CD1c-positive myeloid dendritic cell (primary cell): ENCODE measurements at regions not wholly inside any gene's neighbourhood (a gene's known extent, or its start where the extent isn't known, plus 50 kb on each side); places are given as distances from the start of the nearest gene placed in this dataset.
"Not testable (repeated sequence)": the region's sequence is repeated elsewhere in the genome, so short reads cannot be mapped to it uniquely, and the experiment has no call there.

Source experiments
- DNase-seq: peaks from one replicate; pipeline ENCODE4 v3.0.0-alpha.2; 2016; ENCODE audit errors: extremely low spot score

DNA sequence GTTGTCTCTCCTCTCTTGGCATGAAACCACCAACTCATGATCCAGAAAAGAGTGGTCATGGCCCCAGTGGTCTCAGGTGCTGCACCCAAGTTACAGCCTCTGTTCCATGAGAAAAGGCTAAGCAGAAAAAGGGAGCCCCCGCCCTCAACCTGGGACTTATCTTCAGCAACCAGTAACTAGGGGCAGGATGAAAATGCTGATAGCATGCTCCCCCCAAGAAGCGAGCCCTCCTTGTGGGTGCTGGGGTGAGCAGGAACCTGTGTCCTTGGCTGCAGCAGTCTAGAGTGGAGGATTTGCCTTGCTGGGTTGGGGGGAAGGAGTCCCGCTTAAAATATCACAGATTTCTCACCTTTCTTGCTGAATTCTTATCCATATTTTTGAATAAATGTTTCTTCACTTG, 490.0 kb downstream of the SUCLG1 start:
- no peak for DNase-seq

GRCh38 chr2:83967854-83968253, 491.2 kb downstream of the SUCLG1 start:
- no peak for DNase-seq

DNA sequence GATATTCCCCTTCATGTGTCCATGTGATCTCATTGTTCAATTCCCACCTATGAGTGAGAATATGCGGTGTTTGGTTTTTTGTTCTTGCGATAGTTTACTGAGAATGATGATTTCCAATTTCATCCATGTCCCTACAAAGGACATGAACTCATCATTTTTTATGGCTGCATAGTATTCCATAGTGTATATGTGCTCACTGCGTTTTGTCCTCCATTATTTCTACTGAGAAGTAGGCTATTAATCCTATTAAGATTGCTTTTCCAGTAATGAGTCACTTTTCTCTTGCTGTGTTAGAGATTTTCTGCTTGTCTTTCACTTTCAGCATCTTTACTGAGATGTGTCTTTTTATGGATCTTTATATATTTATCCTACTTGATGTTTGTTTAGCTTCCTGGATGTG, 492.1 kb downstream of the SUCLG1 start:
- DNase-seq, result not testable (repeated sequence)

DNA sequence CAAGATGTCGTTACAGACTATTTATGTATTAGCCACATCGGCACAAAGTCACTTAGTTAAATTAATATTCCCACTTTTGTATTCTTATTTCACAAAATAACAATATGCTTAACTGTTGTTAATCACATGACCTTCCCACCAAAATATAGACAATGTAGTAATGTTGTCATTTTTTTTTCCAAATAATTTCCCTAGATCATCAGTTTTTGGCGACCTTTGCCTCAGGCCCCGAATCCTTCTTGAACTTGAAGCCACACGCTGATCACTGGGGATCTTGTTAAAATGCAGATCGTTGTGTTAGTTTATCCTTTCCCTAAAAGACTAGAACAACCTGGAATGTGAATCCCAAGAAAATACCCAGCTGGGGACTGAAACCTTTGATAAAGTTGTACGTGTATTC, 497.6 kb downstream of the SUCLG1 start:
- DNase-seq, result no peak

- no peak for DNase-seq
Measured at GRCh38 chr2:83960371-83960770, 498.7 kb downstream of the SUCLG1 start.

- no peak for DNase-seq
Measured at GRCh38 chr2:83959266-83959665, 499.8 kb downstream of the SUCLG1 start.

DNA sequence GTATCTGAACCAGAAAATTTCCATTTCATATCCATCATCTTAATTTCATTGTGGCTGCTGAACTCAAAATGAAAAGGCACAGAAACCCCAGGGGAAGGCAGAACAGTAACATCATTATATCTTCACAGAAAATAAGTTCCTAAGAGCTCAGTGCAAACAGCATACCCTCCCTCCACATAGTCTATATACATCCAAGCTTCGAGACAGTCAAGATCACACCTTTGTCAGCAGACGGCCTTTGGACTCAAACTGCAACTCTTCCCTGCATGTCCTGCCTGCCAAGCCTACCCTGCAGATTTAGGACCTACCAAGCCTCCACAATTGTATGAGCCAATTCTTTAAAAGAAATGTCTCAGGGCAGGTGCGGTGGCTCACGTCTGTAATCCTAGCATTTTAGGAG, 502.1 kb downstream of the SUCLG1 start:
- no peak for DNase-seq

DNA sequence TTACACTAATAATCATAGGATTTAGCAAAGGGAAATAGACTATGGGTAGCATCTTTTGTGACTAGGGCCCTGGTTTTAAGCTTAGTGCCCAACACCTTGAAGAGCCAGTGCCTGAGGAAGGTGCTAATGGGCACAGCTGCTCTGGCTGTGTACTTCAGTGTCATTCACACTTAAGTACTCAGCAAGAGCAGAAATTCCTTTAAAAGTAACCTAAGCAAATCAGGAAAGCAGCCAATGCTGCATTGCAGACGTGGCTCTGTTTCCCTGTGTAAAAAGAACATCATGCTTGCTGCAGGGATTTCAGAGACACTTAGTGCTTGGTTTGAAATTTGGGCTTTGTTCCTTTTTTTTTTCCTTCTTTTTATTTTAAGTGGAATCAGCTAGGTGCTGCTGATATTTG, 505.4 kb downstream of the SUCLG1 start:
- no peak for DNase-seq

DNA sequence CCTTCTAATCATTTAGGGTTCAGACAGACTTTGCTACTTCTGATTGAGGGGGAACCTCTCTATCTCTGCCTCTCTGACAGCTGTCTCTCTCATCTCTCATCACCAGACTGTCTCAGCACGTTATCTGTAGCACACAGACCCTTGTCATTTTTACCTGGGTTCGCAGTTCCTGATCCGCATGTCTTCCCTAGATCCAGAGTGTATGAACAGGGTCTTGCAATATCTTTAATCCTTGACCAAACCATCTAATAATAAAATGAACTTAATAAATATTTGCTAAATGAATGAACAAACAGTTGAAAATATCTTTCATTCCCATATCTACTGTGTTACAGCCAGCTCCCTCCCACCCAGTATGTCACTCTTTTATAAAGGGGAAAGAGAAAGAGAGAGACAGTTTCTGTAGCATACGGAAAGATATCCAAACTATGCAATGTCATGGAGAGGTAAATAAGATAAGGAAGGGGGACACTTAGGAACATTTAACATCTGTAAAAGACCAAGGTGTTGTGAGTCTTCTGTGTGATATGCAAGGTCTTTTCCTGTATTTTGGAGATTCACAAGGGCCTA, 507.6 kb downstream of the SUCLG1 start:
- no peak for DNase-seq

- no peak for DNase-seq
Measured at GRCh38 chr2:83949361-83949760, 509.7 kb downstream of the SUCLG1 start.

- DNase-seq, result no peak
Measured at GRCh38 chr2:83944191-83944590, 514.9 kb downstream of the SUCLG1 start.

DNA sequence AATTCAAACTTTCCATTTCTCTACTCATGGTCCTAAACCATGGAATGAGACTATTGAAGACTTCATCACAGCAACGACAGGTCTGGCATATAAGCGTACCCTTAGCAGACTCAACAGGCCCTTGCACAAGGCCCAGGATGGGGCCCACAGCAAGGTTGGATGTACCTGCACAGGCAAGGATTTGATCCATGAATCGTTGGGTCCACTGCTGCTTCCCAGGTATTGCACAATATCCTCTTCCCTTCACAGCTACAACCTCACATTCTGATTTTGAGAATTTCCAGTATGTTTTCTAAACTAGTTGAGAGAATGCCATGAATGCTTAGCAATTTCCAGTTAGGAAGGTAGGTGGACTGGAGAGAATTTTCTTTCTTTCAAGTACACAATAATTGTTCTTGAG, 515.8 kb downstream of the SUCLG1 start:
- DNase-seq, result no peak

DNA sequence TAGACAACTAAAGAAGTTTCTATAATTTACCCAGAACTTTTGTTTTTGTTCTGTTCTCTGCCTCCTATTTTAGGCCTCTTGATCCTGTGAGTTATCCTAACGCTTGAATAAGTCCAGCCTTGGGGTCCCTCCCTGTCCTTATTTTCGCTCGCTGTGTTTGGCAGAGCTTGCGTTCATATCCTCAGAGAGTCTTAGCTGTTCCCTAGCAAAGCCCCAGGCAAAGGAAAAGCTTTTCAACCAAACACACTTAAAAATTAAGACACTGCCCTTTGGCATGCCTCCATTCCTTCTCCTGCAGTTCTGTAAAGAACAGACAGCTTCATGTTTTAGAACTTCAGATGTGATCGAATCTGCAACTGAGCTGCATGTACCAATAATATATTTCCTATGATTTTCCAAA, 517.2 kb downstream of the SUCLG1 start:
- no peak for DNase-seq

- no peak for DNase-seq
Measured at GRCh38 chr2:83933749-83934148, 525.3 kb downstream of the SUCLG1 start.

DNA sequence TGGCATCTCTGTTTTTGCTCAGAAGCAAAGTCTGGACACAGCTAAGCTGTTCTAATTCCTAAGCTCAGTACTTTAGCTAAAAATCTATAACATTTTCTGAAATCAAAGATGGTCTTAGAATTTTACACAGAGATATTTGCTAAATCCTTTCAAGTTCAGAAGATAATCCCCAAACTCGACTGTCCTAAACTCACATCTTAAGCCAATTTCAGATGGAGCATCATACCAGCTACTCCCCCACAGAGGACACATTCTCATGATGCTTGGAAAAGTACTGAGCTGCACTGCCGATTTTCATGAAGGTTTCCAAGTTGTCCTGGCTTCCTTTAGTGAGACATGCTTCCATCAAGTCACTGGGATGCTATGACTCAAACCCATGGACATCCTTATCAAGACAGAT, 535.5 kb downstream of the SUCLG1 start:
- no peak for DNase-seq

DNA sequence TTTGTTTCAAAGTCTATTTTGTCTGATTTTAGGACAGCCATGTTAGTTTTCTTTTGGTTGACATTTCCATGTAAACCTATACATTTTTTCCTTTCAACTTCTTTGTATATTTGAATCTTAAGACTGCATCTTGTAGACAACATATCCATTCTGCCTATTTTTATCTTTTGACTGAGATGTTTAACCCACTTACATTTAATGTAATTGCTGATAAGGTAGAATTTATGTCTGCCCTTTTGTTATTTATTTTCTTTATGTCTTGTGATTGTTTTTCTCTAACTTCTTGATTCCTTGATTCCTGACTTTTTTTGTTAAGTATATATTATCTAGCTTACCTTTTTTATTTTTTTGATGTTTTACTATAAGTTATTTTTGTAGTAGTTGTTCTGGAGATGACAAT, 542.5 kb downstream of the SUCLG1 start:
- no peak for DNase-seq

GRCh38 chr2:83915381-83915780, 543.7 kb downstream of the SUCLG1 start:
- no peak for DNase-seq

GRCh38 chr2:83908750-83909149, 550.3 kb downstream of the SUCLG1 start:
- no peak for DNase-seq

- DNase-seq, result no peak
Measured at GRCh38 chr2:83901317-83901716, 557.8 kb downstream of the SUCLG1 start.

DNA sequence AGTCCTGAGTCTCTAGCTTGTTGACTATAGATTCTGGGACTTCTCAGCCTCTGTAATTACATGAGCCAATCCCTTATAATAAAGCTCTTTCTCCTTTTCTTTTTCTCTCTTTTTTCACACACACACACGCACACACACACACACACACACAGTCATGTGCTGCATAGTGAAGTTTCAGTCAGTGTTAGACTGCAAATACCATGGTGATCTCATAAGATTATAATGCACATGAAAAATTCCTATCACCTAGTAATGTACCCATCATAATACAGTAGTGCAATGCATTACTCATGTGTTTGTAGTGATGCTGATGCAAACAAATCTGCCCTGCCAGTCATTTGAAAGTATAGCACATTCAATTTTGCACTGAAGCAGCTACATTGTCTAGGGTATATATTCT, 558.2 kb downstream of the SUCLG1 start:
- DNase-seq, result no peak

DNA sequence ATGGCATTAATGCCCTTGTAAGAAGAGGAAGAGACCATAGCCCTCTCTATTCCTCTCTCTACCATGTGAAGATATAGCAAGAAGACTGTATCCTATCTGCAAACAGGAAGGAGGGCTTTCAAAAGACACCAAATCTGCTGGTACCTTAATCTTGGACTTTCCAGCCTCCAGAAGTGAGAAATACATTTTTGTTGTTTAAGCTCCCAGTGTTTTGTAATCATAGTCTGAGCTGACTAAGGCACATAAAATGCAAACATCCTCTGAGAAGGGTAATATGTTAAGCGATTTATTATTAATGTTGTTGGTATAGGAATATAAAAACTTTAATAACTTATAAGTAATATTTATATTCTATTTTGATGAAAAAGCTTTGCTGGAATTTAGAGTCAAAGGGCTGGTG, 559.8 kb downstream of the SUCLG1 start:
- no peak for DNase-seq

DNA sequence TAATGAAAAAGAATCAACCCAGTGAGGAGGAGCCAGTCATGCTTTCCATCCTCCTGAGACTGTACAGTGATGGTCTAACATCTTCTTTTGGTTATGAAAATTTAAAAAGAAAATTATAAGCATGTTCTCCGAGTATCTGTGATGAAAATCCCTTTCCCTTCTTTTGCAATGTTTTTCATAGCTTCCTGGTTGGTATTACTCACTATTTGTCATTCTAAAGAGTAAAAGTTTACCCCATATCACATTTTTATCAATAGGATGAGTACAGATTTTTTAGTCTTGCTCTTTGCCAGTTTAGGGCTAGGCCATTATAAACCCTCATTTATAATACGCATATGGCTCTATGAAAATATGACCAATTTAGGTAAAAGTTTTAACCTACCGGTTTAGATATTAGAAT, 564.1 kb downstream of the SUCLG1 start:
- no peak for DNase-seq

- no peak for DNase-seq
Measured at GRCh38 chr2:83887757-83888156, 571.3 kb downstream of the SUCLG1 start.

- DNase-seq, result no peak
Measured at GRCh38 chr2:83879127-83879526, 580.0 kb downstream of the SUCLG1 start.

DNA sequence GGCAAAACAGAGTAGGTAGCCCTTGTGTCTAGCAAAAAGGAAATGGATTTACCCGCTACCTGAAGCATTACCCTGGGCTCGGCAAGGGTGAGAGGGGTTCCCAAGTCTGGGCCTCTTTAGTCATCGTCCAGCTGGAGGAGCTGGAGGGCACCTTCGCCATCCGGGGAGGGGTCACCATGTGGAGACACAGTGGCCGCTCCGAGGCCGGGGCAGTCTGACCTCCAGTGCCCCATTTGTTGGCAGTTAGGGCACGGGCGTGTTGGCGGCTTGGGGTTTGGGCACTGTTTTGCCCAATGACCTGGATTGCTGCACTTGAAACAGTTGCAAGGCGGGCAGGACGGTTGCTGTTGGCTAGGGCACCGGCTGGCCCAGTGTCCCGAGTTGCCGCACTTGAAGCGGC, 581.8 kb downstream of the SUCLG1 start:
- not testable (repeated sequence) for DNase-seq
